ENCODE measurements at regions not wholly inside any gene's neighbourhood (a gene's known extent, or its start where the extent isn't known, plus 50 kb on each side); places are given as distances from the start of the nearest gene placed in this dataset.

GRCh38 chr6:88535306-88535705, 369.2 kb upstream of the CNR1 start:
- no peak overlapping the region for H3K27ac ChIP-seq (ENCODE audit: insufficient read depth, low read depth, low read length, poor library complexity, severe bottlenecking)
- H3K4me1 ChIP-seq (ENCODE audit: control insufficient read depth, insufficient read depth, low read length), result peaks cover 6% of the 10 kb centered on the region
- no peak overlapping the region for H3K4me3 ChIP-seq (ENCODE audit: insufficient read depth, low read depth, low read length)
- H3K36me3 ChIP-seq (ENCODE audit: control insufficient read depth, insufficient read depth, low read length), result no peaks in the 10 kb centered on the region
- H3K9me3 ChIP-seq (ENCODE audit: control insufficient read depth, low read length), result no peaks in the 10 kb centered on the region
- no peaks in the 10 kb centered on the region for H3K27me3 ChIP-seq (ENCODE audit: control insufficient read depth, insufficient read depth, low read length, poor library complexity, severe bottlenecking)
- WGBS, 2 experiments, result 100% methylated on average over 1 of the region's 1 CpG

- WGBS, 2 experiments, result 89 to 100% methylated on average over 1 of the region's 1 CpG
- Histone ChIP-seq H3K9me3 (ENCODE audit: control insufficient read depth, low read length) (no peaks in the 10 kb centered on the region), H3K4me1 (ENCODE audit: control insufficient read depth, insufficient read depth, low read length) (no peaks in the 10 kb centered on the region), H3K27ac (ENCODE audit: insufficient read depth, low read depth, low read length, poor library complexity, severe bottlenecking) (no peak overlapping the region), H3K36me3 (ENCODE audit: control insufficient read depth, insufficient read depth, low read length) (no peaks in the 10 kb centered on the region), H3K4me3 (ENCODE audit: insufficient read depth, low read depth, low read length) (no peak overlapping the region), H3K27me3 (ENCODE audit: control insufficient read depth, insufficient read depth, low read length, poor library complexity, severe bottlenecking) (no peaks in the 10 kb centered on the region)
Observed at GRCh38 chr6:88532241-88532860, 366.2 kb upstream of the CNR1 start.

- WGBS, 2 experiments, result 91 to 96% methylated on average over 4 of the region's 4 CpGs
- H3K27me3 ChIP-seq (ENCODE audit: control insufficient read depth, insufficient read depth, low read length, poor library complexity, severe bottlenecking), result no peaks in the 10 kb centered on the region
- no peaks in the 10 kb centered on the region for H3K9me3 ChIP-seq (ENCODE audit: control insufficient read depth, low read length)
- H3K36me3 ChIP-seq (ENCODE audit: control insufficient read depth, insufficient read depth, low read length), result no peaks in the 10 kb centered on the region
- no peaks in the 10 kb centered on the region for H3K4me1 ChIP-seq (ENCODE audit: control insufficient read depth, insufficient read depth, low read length)
- no peak overlapping the region for H3K27ac ChIP-seq (ENCODE audit: insufficient read depth, low read depth, low read length, poor library complexity, severe bottlenecking)
- no peak overlapping the region for H3K4me3 ChIP-seq (ENCODE audit: insufficient read depth, low read depth, low read length)
Observed at GRCh38 chr6:88529726-88530125, 363.6 kb upstream of the CNR1 start.

- no peaks in the 10 kb centered on the region for H3K9me3 ChIP-seq (ENCODE audit: control insufficient read depth, low read length)
- no peaks in the 10 kb centered on the region for H3K36me3 ChIP-seq (ENCODE audit: control insufficient read depth, insufficient read depth, low read length)
- no peaks in the 10 kb centered on the region for H3K4me1 ChIP-seq (ENCODE audit: control insufficient read depth, insufficient read depth, low read length)
- 91 to 95% methylated on average over 6 to 7 of the region's 7 CpGs for WGBS, 2 experiments
- H3K27ac ChIP-seq (ENCODE audit: insufficient read depth, low read depth, low read length, poor library complexity, severe bottlenecking), result no peak overlapping the region
- no peak overlapping the region for H3K4me3 ChIP-seq (ENCODE audit: insufficient read depth, low read depth, low read length)
- H3K27me3 ChIP-seq (ENCODE audit: control insufficient read depth, insufficient read depth, low read length, poor library complexity, severe bottlenecking), result no peaks in the 10 kb centered on the region
Observed at GRCh38 chr6:88520445-88520844, 354.3 kb upstream of the CNR1 start.

GRCh38 chr6:88520017-88520338, 353.8 kb upstream of the CNR1 start:
- Histone ChIP-seq H3K4me3 (ENCODE audit: insufficient read depth, low read depth, low read length) (no peak overlapping the region), H3K4me1 (ENCODE audit: control insufficient read depth, insufficient read depth, low read length) (no peaks in the 10 kb centered on the region), H3K27ac (ENCODE audit: insufficient read depth, low read depth, low read length, poor library complexity, severe bottlenecking) (no peak overlapping the region), H3K9me3 (ENCODE audit: control insufficient read depth, low read length) (no peaks in the 10 kb centered on the region), H3K36me3 (ENCODE audit: control insufficient read depth, insufficient read depth, low read length) (no peaks in the 10 kb centered on the region), H3K27me3 (ENCODE audit: control insufficient read depth, insufficient read depth, low read length, poor library complexity, severe bottlenecking) (no peaks in the 10 kb centered on the region)

- Histone ChIP-seq H3K4me1 (ENCODE audit: control insufficient read depth, insufficient read depth, low read length) (no peaks in the 10 kb centered on the region), H3K9me3 (ENCODE audit: control insufficient read depth, low read length) (no peaks in the 10 kb centered on the region), H3K36me3 (ENCODE audit: control insufficient read depth, insufficient read depth, low read length) (no peaks in the 10 kb centered on the region), H3K27ac (ENCODE audit: insufficient read depth, low read depth, low read length, poor library complexity, severe bottlenecking) (no peak overlapping the region), H3K27me3 (ENCODE audit: control insufficient read depth, insufficient read depth, low read length, poor library complexity, severe bottlenecking) (no peaks in the 10 kb centered on the region), H3K4me3 (ENCODE audit: insufficient read depth, low read depth, low read length) (no peak overlapping the region)
- 67 to 77% methylated on average over 10 of the region's 10 CpGs for WGBS, 2 experiments
Observed at GRCh38 chr6:88519301-88520016, 353.3 kb upstream of the CNR1 start.

- Histone ChIP-seq H3K4me3 (ENCODE audit: insufficient read depth, low read depth, low read length) (no peak overlapping the region), H3K27me3 (ENCODE audit: control insufficient read depth, insufficient read depth, low read length, poor library complexity, severe bottlenecking) (no peaks in the 10 kb centered on the region), H3K9me3 (ENCODE audit: control insufficient read depth, low read length) (no peaks in the 10 kb centered on the region), H3K4me1 (ENCODE audit: control insufficient read depth, insufficient read depth, low read length) (no peaks in the 10 kb centered on the region), H3K27ac (ENCODE audit: insufficient read depth, low read depth, low read length, poor library complexity, severe bottlenecking) (no peak overlapping the region), H3K36me3 (ENCODE audit: control insufficient read depth, insufficient read depth, low read length) (no peaks in the 10 kb centered on the region)
- WGBS, 2 experiments, result 88 to 96% methylated on average over 3 of the region's 3 CpGs
Observed at GRCh38 chr6:88517737-88518136, 351.6 kb upstream of the CNR1 start.

GRCh38 chr6:88513920-88514319, 347.8 kb upstream of the CNR1 start:
- Histone ChIP-seq H3K36me3 (ENCODE audit: control insufficient read depth, insufficient read depth, low read length) (no peaks in the 10 kb centered on the region), H3K9me3 (ENCODE audit: control insufficient read depth, low read length) (no peaks in the 10 kb centered on the region), H3K4me1 (ENCODE audit: control insufficient read depth, insufficient read depth, low read length) (no peaks in the 10 kb centered on the region), H3K27me3 (ENCODE audit: control insufficient read depth, insufficient read depth, low read length, poor library complexity, severe bottlenecking) (no peaks in the 10 kb centered on the region), H3K27ac (ENCODE audit: insufficient read depth, low read depth, low read length, poor library complexity, severe bottlenecking) (no peak overlapping the region), H3K4me3 (ENCODE audit: insufficient read depth, low read depth, low read length) (no peak overlapping the region)
- WGBS, 2 experiments, result 93 to 96% methylated on average over 4 of the region's 4 CpGs

GRCh38 chr6:88513471-88513870, 347.3 kb upstream of the CNR1 start:
- Histone ChIP-seq H3K27me3 (ENCODE audit: control insufficient read depth, insufficient read depth, low read length, poor library complexity, severe bottlenecking) (no peaks in the 10 kb centered on the region), H3K9me3 (ENCODE audit: control insufficient read depth, low read length) (no peaks in the 10 kb centered on the region), H3K4me1 (ENCODE audit: control insufficient read depth, insufficient read depth, low read length) (no peaks in the 10 kb centered on the region), H3K27ac (ENCODE audit: insufficient read depth, low read depth, low read length, poor library complexity, severe bottlenecking) (no peak overlapping the region), H3K36me3 (ENCODE audit: control insufficient read depth, insufficient read depth, low read length) (no peaks in the 10 kb centered on the region), H3K4me3 (ENCODE audit: insufficient read depth, low read depth, low read length) (no peak overlapping the region)

GRCh38 chr6:88512951-88513350, 346.8 kb upstream of the CNR1 start:
- no peaks in the 10 kb centered on the region for H3K9me3 ChIP-seq (ENCODE audit: control insufficient read depth, low read length)
- no peak overlapping the region for H3K4me3 ChIP-seq (ENCODE audit: insufficient read depth, low read depth, low read length)
- no peaks in the 10 kb centered on the region for H3K27me3 ChIP-seq (ENCODE audit: control insufficient read depth, insufficient read depth, low read length, poor library complexity, severe bottlenecking)
- no peaks in the 10 kb centered on the region for H3K4me1 ChIP-seq (ENCODE audit: control insufficient read depth, insufficient read depth, low read length)
- WGBS, 2 experiments, result 91 to 100% methylated on average over 1 of the region's 1 CpG
- no peak overlapping the region for H3K27ac ChIP-seq (ENCODE audit: insufficient read depth, low read depth, low read length, poor library complexity, severe bottlenecking)
- no peaks in the 10 kb centered on the region for H3K36me3 ChIP-seq (ENCODE audit: control insufficient read depth, insufficient read depth, low read length)

All from ectodermal cell (in vitro differentiated cells).